ENCODE measurements at regions not wholly inside any gene's neighbourhood (a gene's known extent, or its start where the extent isn't known, plus 50 kb on each side); places are given as distances from the start of the nearest gene placed in this dataset.

DNA sequence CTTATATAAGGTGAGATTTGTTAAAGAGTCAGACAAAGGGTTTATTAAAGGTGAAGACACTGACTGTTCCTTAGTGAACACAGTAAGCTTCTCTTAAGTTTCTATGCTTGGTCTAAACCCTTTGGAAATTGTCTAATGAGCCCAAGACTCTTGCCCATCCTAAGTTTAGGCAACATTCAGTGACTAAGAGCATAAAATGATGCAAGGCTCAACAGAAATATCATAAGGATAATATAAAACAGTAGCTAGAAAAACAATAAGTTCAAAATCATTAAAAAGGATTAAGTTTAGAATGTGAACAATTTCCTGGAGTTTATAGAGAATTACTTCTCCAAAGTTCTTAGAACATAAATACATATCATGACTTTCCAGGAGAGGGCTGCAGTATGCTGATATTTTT lies 108.9 kb upstream of the PDC start:
- intact Hi-C loops (cut with DNase I; ENCODE audit: low total_unique reads), result no loop called here
- no peak overlapping the region for H3K4me3 ChIP-seq
- H3K4me1 ChIP-seq, result no peaks in the 10 kb centered on the region
- H3K9me3 ChIP-seq, result no peaks in the 10 kb centered on the region
- H3K27me3 ChIP-seq, result no peaks in the 10 kb centered on the region
- DNase-seq, result no peak
- no peaks in the 10 kb centered on the region for H3K36me3 ChIP-seq
- TF ChIP-seq, protein P1, sequence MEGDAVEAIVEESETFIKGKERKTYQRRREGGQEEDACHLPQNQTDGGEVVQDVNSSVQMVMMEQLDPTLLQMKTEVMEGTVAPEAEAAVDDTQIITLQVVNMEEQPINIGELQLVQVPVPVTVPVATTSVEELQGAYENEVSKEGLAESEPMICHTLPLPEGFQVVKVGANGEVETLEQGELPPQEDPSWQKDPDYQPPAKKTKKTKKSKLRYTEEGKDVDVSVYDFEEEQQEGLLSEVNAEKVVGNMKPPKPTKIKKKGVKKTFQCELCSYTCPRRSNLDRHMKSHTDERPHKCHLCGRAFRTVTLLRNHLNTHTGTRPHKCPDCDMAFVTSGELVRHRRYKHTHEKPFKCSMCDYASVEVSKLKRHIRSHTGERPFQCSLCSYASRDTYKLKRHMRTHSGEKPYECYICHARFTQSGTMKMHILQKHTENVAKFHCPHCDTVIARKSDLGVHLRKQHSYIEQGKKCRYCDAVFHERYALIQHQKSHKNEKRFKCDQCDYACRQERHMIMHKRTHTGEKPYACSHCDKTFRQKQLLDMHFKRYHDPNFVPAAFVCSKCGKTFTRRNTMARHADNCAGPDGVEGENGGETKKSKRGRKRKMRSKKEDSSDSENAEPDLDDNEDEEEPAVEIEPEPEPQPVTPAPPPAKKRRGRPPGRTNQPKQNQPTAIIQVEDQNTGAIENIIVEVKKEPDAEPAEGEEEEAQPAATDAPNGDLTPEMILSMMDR (IDR thresholded peaks at IDR 0.05), result no peak
- H3K27ac ChIP-seq, result no peak overlapping the region

DNA sequence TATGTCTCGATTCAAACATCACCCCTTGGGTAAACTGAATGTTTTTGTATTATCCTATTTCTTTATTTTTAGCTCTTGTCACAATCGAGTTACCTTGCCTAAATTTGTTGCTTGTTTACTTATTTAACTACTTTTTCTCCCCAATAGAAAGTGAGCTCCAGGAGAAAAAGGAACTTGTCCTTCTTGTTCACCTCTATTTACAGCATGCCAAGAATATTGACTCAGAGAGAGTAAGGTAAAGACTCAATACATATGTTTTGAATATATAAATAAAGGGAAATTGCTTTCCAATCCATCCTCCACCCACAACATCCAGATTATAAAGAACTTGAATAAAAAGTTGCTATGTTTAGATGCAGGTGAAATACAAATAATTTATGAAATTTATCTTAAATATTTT lies 107.3 kb upstream of the PDC start:
- intact Hi-C loops (cut with DNase I; ENCODE audit: low total_unique reads), result no loop called here
- Histone ChIP-seq H3K27me3 (no peaks in the 10 kb centered on the region), H3K4me3 (no peak overlapping the region), H3K9me3 (no peaks in the 10 kb centered on the region), H3K36me3 (no peaks in the 10 kb centered on the region), H3K4me1 (no peaks in the 10 kb centered on the region), H3K27ac (no peak overlapping the region)
- DNase-seq, result no peak
- no peak for TF ChIP-seq POLR2A (IDR thresholded peaks at IDR 0.05)
- TF ChIP-seq, protein P1 (IDR thresholded peaks at IDR 0.05), result no peak

DNA sequence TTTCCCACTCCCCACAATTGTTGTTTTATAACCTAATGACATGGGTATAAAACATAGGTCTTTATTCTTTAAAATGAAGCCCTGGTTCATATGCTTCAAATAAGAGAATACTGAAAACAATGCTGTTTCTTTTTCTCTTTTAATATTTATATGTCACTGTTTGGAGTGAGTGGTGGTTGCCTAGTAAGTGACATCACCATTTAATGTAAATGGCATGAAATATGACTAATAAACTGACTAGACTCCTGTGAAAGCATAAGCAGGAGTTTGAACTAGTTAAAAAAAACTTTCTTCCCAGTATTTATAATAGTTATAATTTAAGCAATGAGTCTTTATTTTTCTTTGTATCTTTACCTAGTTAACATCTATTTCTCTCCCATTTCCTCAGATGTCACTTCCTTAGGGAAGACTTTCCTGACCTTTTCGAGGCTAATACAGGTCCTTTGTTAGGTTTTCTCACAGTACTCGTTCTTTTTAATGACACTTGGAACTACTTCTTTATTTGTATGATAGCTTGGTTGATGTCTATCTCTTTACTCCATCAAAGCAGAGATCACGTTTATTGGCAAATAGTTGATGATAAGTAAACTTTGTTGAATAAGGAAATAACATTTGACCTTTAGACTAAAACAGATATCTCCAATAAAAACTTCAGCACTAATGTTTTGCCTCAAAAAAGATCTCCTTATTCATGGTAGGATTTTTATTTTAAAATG lies 105.4 kb upstream of the PDC start:
- H3K4me1 ChIP-seq, result no peaks in the 10 kb centered on the region
- H3K27ac ChIP-seq, result no peak overlapping the region
- TF ChIP-seq POLR2A (IDR thresholded peaks at IDR 0.05), result no peak
- TF ChIP-seq, protein P1 (IDR thresholded peaks at IDR 0.05), result no peak
- H3K36me3 ChIP-seq, result no peaks in the 10 kb centered on the region
- H3K27me3 ChIP-seq, result no peaks in the 10 kb centered on the region
- H3K9me3 ChIP-seq, result no peaks in the 10 kb centered on the region
- no peak for DNase-seq
- H3K4me3 ChIP-seq, result no peak overlapping the region
- intact Hi-C loops (cut with DNase I; ENCODE audit: low total_unique reads), result no loop called here

DNA sequence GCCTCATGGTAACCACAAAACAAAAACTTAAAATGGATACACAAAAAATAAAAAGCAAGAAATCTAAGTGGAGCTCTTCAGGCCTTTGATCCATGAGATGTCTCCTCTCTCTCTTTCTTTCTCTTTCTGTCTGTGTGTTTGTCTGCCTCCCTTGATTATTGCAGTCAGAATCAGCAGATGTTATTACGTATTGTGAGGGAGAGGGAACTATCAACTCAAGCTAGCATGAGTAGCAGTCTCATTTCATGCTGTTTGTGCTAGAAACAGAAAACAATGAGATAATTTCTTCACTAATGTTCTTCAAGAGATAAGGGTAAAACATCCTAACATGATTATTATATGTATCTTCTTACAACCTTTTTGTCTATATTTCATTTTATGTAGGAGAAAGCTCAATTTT lies 103.7 kb upstream of the PDC start:
- no peak overlapping the region for H3K27ac ChIP-seq
- intact Hi-C loops (cut with DNase I; ENCODE audit: low total_unique reads), result no loop called here
- no peak overlapping the region for H3K4me3 ChIP-seq
- TF ChIP-seq, protein P1 (IDR thresholded peaks at IDR 0.05), result no peak
- no peaks in the 10 kb centered on the region for H3K9me3 ChIP-seq
- no peaks in the 10 kb centered on the region for H3K36me3 ChIP-seq
- DNase-seq, result no peak
- no peaks in the 10 kb centered on the region for H3K4me1 ChIP-seq
- H3K27me3 ChIP-seq, result no peaks in the 10 kb centered on the region

DNA sequence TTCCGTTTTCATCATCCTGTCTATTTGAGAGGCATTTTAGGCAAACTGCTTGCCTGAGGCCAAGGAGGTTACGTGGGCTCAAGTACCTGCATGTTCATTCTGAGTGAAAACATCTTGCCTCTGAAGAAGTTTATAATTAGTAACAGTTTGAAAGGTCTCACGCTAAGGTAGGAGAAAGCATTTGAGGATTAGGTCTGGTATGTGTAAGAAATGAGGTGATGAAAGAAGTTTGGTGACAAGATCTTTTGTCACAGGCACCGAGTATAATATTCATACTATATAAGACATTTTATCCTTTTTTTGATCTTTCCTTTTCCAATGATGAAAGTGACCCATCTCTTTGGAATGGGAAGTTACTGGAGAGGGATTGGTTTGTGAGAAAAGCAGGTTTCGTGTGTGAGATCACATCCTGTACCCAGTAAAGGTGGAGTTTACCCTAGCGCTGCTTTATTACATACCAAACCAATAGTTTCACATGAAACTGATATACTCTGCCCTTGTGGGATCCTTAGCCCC lies 98.7 kb upstream of the PDC start:
- no peaks in the 10 kb centered on the region for H3K4me1 ChIP-seq
- intact Hi-C loops (cut with DNase I; ENCODE audit: low total_unique reads), result no loop called here
- no peaks in the 10 kb centered on the region for H3K27me3 ChIP-seq
- H3K27ac ChIP-seq, result no peak overlapping the region
- H3K9me3 ChIP-seq, result no peaks in the 10 kb centered on the region
- no peaks in the 10 kb centered on the region for H3K36me3 ChIP-seq
- no peak overlapping the region for H3K4me3 ChIP-seq
- no peak for TF ChIP-seq POLR2A (IDR thresholded peaks at IDR 0.05)
- TF ChIP-seq, protein P1 (IDR thresholded peaks at IDR 0.05), result no peak
- DNase-seq, result no peak

Measured in uterus (tissue), 3 donors.